Epithelial cell of esophagus (primary cell): ENCODE measurements at regions not wholly inside any gene's neighbourhood (a gene's known extent, or its start where the extent isn't known, plus 50 kb on each side); places are given as distances from the start of the nearest gene placed in this dataset.
A peak's percentile ranks its signal among the peaks of the same experiment; 100 is the strongest.

Source experiments
- DNase-seq: peaks from one replicate; pipeline ENCODE4 v3.0.0; 2010; ENCODE audit warnings: low read depth
- H3K4me3 ChIP-seq: 2 replicates; pipeline ENCODE4 v1.5.1; 2011; ENCODE audit warnings: mild to moderate bottlenecking, low read length, control low read depth
- CTCF ChIP-seq: IDR thresholded peaks from 2 replicates; pipeline ENCODE4 v1.5.1; 2011; ENCODE audit warnings: low read depth, mild to moderate bottlenecking, low read length, control low read depth, inconsistent platforms; ENCODE audit not compliant: insufficient read depth; ENCODE audit errors: missing control alignments

- no peak for TF ChIP-seq CTCF
- no peak for DNase-seq
- no peak overlapping the region for H3K4me3 ChIP-seq
These were observed 572.8 kb downstream of the TRAM1L1 start for GRCh38 chr4:116512552-116512951.

GRCh38 chr4:116501954-116502353, 583.4 kb downstream of the TRAM1L1 start:
- H3K4me3 ChIP-seq, result no peak overlapping the region
- DNase-seq, result peak; percentile 72
- no peak for TF ChIP-seq CTCF

GRCh38 chr4:116500225-116500624, 585.2 kb downstream of the TRAM1L1 start:
- H3K4me3 ChIP-seq, result no peak overlapping the region
- TF ChIP-seq CTCF, result no peak
- no peak for DNase-seq

GRCh38 chr4:116489739-116490138, 595.6 kb downstream of the TRAM1L1 start:
- DNase-seq, result no peak
- TF ChIP-seq CTCF, result no peak
- no peak overlapping the region for H3K4me3 ChIP-seq

- no peak for DNase-seq
- TF ChIP-seq CTCF, result no peak
- no peak overlapping the region for H3K4me3 ChIP-seq
These were observed 599.0 kb downstream of the TRAM1L1 start for GRCh38 chr4:116486401-116486800.

- H3K4me3 ChIP-seq, result no peak overlapping the region
- no peak for TF ChIP-seq CTCF
- DNase-seq, result no peak
These were observed 604.8 kb downstream of the TRAM1L1 start for GRCh38 chr4:116480546-116480945.

- no peak for DNase-seq
- TF ChIP-seq CTCF, result no peak
- no peak overlapping the region for H3K4me3 ChIP-seq
These were observed 607.0 kb downstream of the TRAM1L1 start for GRCh38 chr4:116478343-116478742.
